22Rv1 (cell line): ENCODE measurements at regions not wholly inside any gene's neighbourhood (a gene's known extent, or its start where the extent isn't known, plus 50 kb on each side); places are given as distances from the start of the nearest gene placed in this dataset.

Source experiments
- CTCF ChIP-seq: fragments of 450-650 bp; IDR thresholded peaks from 2 replicates; pipeline ENCODE4 v1.5.1; 2017; ENCODE audit warnings: mild to moderate bottlenecking
- ZFX ChIP-seq: fragments of 450-650 bp; IDR thresholded peaks from 2 replicates; pipeline ENCODE4 v1.6.1; 2017; ENCODE audit warnings: antibody characterized with exemption, borderline replicate concordance

GRCh38 chr6:14799928-14800327 lies 445.9 kb upstream of the JARID2 start:
- no peak for TF ChIP-seq CTCF
- TF ChIP-seq ZFX, result no peak
